Astrocyte of the spinal cord (primary cell): ENCODE measurements at regions not wholly inside any gene's neighbourhood (a gene's known extent, or its start where the extent isn't known, plus 50 kb on each side); places are given as distances from the start of the nearest gene placed in this dataset.

Experiments
- DNase-seq: peaks from one replicate; pipeline ENCODE4 v3.0.0; 2011; ENCODE audit warnings: low read depth, low spot score
- H3K4me3 ChIP-seq: 2 replicates; pipeline ENCODE4 v1.5.1; 2011; ENCODE audit warnings: low read depth, mild to moderate bottlenecking, low read length, moderate library complexity
- CTCF ChIP-seq: IDR thresholded peaks from 2 replicates; pipeline ENCODE4 v1.5.1; 2012; ENCODE audit warnings: low read depth, mild to moderate bottlenecking, low read length, inconsistent platforms
- in situ Hi-C: cut with HindIII; loops from 2 replicates; pipeline ENCODE4 v1.10.0; 2017; ENCODE audit warnings: low sequenced_read_pairs

GRCh38 chr11:98874050-98874449, 146.7 kb upstream of the CNTN5 start:
- TF ChIP-seq CTCF = no peak
- no peak for DNase-seq
- H3K4me3 ChIP-seq = no peak overlapping the region
- in situ Hi-C loops = no loop called here

GRCh38 chr11:98895936-98896335, 124.8 kb upstream of the CNTN5 start:
- DNase-seq = no peak
- TF ChIP-seq CTCF = no peak
- in situ Hi-C loops = no loop called here
- no peak overlapping the region for H3K4me3 ChIP-seq

GRCh38 chr11:98940913-98941312, 79.8 kb upstream of the CNTN5 start:
- in situ Hi-C loops = no loop called here
- H3K4me3 ChIP-seq = no peak overlapping the region
- no peak for DNase-seq
- no peak for TF ChIP-seq CTCF

GRCh38 chr11:98944461-98944860, 76.3 kb upstream of the CNTN5 start:
- in situ Hi-C loops = no loop called here
- no peak overlapping the region for H3K4me3 ChIP-seq
- TF ChIP-seq CTCF = no peak
- DNase-seq = no peak

GRCh38 chr11:98952107-98952506, 68.6 kb upstream of the CNTN5 start:
- TF ChIP-seq CTCF = no peak
- H3K4me3 ChIP-seq = no peak overlapping the region
- in situ Hi-C loops = no loop called here
- no peak for DNase-seq

GRCh38 chr11:98955551-98955950, 65.2 kb upstream of the CNTN5 start:
- no peak for TF ChIP-seq CTCF

GRCh38 chr11:98964146-98964545, 56.6 kb upstream of the CNTN5 start:
- TF ChIP-seq CTCF = no peak
- in situ Hi-C loops = no loop called here
- H3K4me3 ChIP-seq = no peak overlapping the region
- DNase-seq = no peak

More at GRCh38 chr11:98955551-98955950, 65.2 kb upstream of the CNTN5 start:
- in situ Hi-C loops = no loop called here
- DNase-seq = no peak
- H3K4me3 ChIP-seq = no peak overlapping the region
